ENCODE measurements at regions not wholly inside any gene's neighbourhood (a gene's known extent, or its start where the extent isn't known, plus 50 kb on each side); places are given as distances from the start of the nearest gene placed in this dataset.
A peak's percentile ranks its signal among the peaks of the same experiment; 100 is the strongest.

DNA sequence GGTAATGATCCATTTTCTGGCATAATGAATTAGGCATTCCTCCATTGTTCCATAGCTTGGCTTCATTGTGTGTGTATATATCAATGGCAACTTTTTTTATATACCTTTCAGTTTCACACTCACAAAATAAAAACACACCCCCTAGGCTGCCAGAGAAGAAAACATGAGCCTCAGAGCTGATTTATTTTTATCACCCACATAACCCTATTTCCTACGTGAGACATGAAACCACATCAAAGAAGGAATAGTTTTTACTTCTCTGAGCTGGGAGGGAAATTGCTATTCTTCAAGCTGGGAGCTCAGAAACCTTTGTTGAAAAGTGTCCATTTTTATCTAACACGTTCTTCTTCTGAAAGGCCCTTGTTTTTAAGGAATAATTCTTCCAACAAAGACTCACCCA, 126.7 kb upstream of the RAI2 start:
- H3K4me1 ChIP-seq (ENCODE audit: insufficient read depth, low read length), result peaks cover 3% of the 10 kb centered on the region
- no peaks in the 10 kb centered on the region for H3K27me3 ChIP-seq (ENCODE audit: control insufficient read depth in 1 of 2, insufficient read depth in 2 of 2, low read length in 2 of 2)
- no peak overlapping the region for H3K4me3 ChIP-seq (ENCODE audit: low read length)
- no peaks in the 10 kb centered on the region for H3K9me3 ChIP-seq (ENCODE audit: control insufficient read depth in 1 of 2, insufficient read depth in 1 of 2, low read length in 2 of 2)
- peaks cover 42% of the 10 kb centered on the region for H3K4me1 Mint-ChIP-seq (ENCODE audit: low read depth)
- ChIA-PET CTCF (no interaction called here), POLR2A (interaction anchor here (1.0 to 1.3 kb wide), 3 partner anchors 10 to 250 kb away, joined by 3 to 9 read pairs (median 3); partner anchors contain the start of gene SCML1)
- H3K36me3 ChIP-seq (ENCODE audit: insufficient read depth, low read length), result no peaks in the 10 kb centered on the region
- H3K36me3 Mint-ChIP-seq (ENCODE audit: low read depth), result no peaks in the 10 kb centered on the region
- DNase-seq (peak in 4 of 14 experiments; percentile 6 to 58 (median 52)), ATAC-seq (ENCODE audit: poor library complexity) (peak; percentile 96)
- no peaks in the 10 kb centered on the region for H3K9me3 Mint-ChIP-seq
- H3K4me3 Mint-ChIP-seq, result peak overlapping the region; percentile 58
- TF ChIP-seq, protein P1, sequence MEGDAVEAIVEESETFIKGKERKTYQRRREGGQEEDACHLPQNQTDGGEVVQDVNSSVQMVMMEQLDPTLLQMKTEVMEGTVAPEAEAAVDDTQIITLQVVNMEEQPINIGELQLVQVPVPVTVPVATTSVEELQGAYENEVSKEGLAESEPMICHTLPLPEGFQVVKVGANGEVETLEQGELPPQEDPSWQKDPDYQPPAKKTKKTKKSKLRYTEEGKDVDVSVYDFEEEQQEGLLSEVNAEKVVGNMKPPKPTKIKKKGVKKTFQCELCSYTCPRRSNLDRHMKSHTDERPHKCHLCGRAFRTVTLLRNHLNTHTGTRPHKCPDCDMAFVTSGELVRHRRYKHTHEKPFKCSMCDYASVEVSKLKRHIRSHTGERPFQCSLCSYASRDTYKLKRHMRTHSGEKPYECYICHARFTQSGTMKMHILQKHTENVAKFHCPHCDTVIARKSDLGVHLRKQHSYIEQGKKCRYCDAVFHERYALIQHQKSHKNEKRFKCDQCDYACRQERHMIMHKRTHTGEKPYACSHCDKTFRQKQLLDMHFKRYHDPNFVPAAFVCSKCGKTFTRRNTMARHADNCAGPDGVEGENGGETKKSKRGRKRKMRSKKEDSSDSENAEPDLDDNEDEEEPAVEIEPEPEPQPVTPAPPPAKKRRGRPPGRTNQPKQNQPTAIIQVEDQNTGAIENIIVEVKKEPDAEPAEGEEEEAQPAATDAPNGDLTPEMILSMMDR (IDR thresholded peaks at IDR 0.05), result no peak
- no peaks in the 10 kb centered on the region for H3K27me3 Mint-ChIP-seq
- peak overlapping the region; percentile 62 for H3K27ac Mint-ChIP-seq
- intact Hi-C loops (cut with DNase I, micrococcal nuclease), result no loop called here
- no peak overlapping the region for H3K27ac ChIP-seq (ENCODE audit: low read depth in 1 of 2, low read length in 2 of 2)

- TF ChIP-seq, protein P1 (IDR thresholded peaks at IDR 0.05), result no peak
- Histone ChIP-seq H3K36me3 (ENCODE audit: insufficient read depth, low read length) (no peaks in the 10 kb centered on the region), H3K27ac (ENCODE audit: low read depth in 1 of 2, low read length in 2 of 2) (no peak overlapping the region), H3K27me3 (ENCODE audit: control insufficient read depth in 1 of 2, insufficient read depth in 2 of 2, low read length in 2 of 2) (no peaks in the 10 kb centered on the region), H3K4me1 (ENCODE audit: insufficient read depth, low read length) (peaks cover 3% of the 10 kb centered on the region), H3K4me3 (ENCODE audit: low read length) (no peak overlapping the region), H3K9me3 (ENCODE audit: control insufficient read depth in 1 of 2, insufficient read depth in 1 of 2, low read length in 2 of 2) (no peaks in the 10 kb centered on the region)
- ChIA-PET CTCF (no interaction called here), POLR2A (interaction anchor here (1.0 to 1.3 kb wide), 3 partner anchors 9 to 250 kb away, joined by 3 to 9 read pairs (median 3); partner anchors contain the start of gene SCML1)
- intact Hi-C loops (cut with DNase I, micrococcal nuclease), result no loop called here
- no peak for DNase-seq
- ATAC-seq (ENCODE audit: poor library complexity), result no peak
- Mint-ChIP-seq H3K27ac (peak overlapping the region; percentile 27), H3K9me3 (no peaks in the 10 kb centered on the region), H3K4me3 (no peak overlapping the region), H3K27me3 (no peaks in the 10 kb centered on the region), H3K4me1 (ENCODE audit: low read depth) (peaks cover 42% of the 10 kb centered on the region), H3K36me3 (ENCODE audit: low read depth) (no peaks in the 10 kb centered on the region)
These were observed 125.9 kb upstream of the RAI2 start for GRCh38 chrX:17986977-17987376.

DNA sequence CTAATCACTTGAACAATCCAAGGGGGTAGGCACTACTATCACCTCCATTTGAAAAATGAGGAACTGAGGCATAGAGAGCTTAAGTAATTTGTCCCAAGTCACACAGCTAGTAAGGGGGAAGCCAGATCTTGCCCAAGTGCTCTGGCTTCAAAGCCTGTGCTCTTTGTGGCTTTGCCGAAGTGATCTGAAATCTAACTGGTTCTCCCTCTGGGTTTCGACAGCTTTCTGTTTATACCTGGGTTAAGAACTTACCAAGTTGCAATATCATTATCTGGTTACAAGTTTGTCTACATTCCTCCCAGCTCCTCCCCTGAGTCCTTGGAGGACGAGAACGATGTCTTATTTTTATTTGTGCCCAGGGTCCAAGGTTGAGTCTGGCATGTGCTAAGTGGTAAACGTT, 125.3 kb upstream of the RAI2 start:
- intact Hi-C loops (cut with DNase I, micrococcal nuclease), result no loop called here
- no peak overlapping the region for H3K4me3 Mint-ChIP-seq
- H3K27ac Mint-ChIP-seq, result no peak overlapping the region

More for the DNA sequence above, 125.3 kb upstream of the RAI2 start:
- ChIA-PET POLR2A (no interaction called here), CTCF (no interaction called here)
- Histone ChIP-seq H3K27ac (ENCODE audit: low read depth in 1 of 2, low read length in 2 of 2) (no peak overlapping the region), H3K9me3 (ENCODE audit: control insufficient read depth in 1 of 2, insufficient read depth in 1 of 2, low read length in 2 of 2) (no peaks in the 10 kb centered on the region), H3K4me3 (ENCODE audit: low read length) (no peak overlapping the region), H3K27me3 (ENCODE audit: control insufficient read depth in 1 of 2, insufficient read depth in 2 of 2, low read length in 2 of 2) (no peaks in the 10 kb centered on the region), H3K4me1 (ENCODE audit: insufficient read depth, low read length) (peaks cover 3% of the 10 kb centered on the region), H3K36me3 (ENCODE audit: insufficient read depth, low read length) (no peaks in the 10 kb centered on the region)
- Mint-ChIP-seq H3K4me1 (ENCODE audit: low read depth) (peaks cover 42% of the 10 kb centered on the region), H3K36me3 (ENCODE audit: low read depth) (no peaks in the 10 kb centered on the region), H3K9me3 (no peaks in the 10 kb centered on the region), H3K27me3 (no peaks in the 10 kb centered on the region)
- TF ChIP-seq, protein P1 (IDR thresholded peaks at IDR 0.05), result no peak
- ATAC-seq (ENCODE audit: poor library complexity) (no peak), DNase-seq (no peak)
